GM04503 (cell line): ENCODE measurements at regions not wholly inside any gene's neighbourhood (a gene's known extent, or its start where the extent isn't known, plus 50 kb on each side); places are given as distances from the start of the nearest gene placed in this dataset.
A peak's percentile ranks its signal among the peaks of the same experiment; 100 is the strongest.

Source experiments
- DNase-seq: peaks from one replicate; pipeline ENCODE4 v3.0.0-alpha.2; 2012; ENCODE audit warnings: low read depth

DNA sequence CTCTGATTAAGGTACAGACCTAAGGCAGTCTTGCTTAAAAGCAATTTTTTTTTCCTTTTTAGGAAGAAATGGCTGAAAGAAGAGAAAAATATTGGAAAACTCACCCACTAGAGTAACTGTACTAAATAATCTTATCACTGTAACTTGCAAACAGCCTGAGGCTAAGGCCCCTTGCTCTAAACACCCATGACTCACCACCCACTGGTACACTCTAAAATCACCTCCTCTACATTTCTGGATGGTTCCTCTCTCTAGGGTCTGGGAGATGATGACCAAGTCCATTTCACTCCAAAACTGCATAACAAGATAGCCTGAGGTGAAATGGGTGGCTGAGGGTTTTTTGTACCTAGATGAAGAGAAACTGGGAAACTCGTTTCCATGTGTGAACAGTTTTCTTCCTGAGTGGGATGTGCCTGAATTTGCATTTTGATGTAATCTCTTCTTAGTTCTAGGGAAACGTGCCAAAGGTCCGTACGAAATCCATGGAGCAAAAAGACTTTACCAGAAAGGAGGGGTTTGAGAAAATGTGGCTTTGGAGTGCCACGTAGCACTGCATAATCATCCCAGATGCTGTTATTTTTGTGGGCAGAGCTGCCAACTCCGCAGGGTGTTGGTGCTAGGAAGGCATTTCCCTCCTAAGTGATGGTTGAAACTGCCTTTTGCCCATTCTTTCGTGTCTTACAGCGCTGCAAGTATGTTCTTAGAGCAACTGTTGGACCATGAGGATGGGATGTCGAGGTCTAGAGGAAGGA lies 113.5 kb upstream of the C10orf90 start:
- no peak for DNase-seq

DNA sequence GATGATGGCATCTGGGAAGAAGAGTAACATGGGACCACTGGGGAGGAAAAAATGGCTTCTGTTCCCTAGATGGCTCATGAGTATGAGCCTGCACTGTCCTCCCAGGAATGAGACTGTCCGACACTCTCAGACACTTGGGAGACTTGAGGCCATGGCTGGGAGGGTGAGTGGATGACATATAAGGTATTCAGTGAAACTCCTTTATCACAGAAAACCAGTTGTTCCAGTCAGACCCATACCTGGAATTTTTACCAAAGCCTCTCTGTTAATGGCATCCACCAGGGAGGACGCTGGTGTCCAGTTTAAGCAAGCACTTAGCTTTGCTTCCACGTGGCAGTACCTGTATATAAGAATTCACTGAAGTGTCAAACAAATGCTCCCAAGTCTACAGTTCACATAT lies 116.7 kb upstream of the C10orf90 start:
- no peak for DNase-seq

GRCh38 chr10:126795318-126795717 lies 109.9 kb upstream of the DOCK1 start:
- DNase-seq = no peak

GRCh38 chr10:126798649-126799048 lies 106.6 kb upstream of the DOCK1 start:
- no peak for DNase-seq

- no peak for DNase-seq
These were observed 101.8 kb upstream of the DOCK1 start for GRCh38 chr10:126803394-126803793.

DNA sequence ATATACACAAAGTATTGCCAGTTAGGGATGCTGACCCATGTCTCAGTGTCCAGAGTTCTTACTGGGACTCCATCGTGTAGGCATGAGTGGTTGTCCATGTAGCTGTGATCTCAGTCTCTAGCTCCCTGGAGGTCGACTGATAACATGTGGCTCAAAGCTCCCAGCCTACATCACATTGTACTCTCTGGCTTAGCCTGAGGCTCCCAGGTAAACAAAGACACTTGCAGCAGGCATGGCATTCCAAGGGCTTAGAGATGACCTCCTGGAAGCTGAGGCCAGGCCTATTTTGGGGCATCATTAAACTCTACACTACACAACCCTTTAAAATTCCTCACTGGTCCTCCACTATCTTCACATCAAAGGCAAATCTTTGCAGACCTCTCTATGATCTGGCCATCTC lies 100.8 kb upstream of the DOCK1 start:
- no peak for DNase-seq

- no peak for DNase-seq
These were observed 98.7 kb upstream of the DOCK1 start for GRCh38 chr10:126806498-126806897.

DNA sequence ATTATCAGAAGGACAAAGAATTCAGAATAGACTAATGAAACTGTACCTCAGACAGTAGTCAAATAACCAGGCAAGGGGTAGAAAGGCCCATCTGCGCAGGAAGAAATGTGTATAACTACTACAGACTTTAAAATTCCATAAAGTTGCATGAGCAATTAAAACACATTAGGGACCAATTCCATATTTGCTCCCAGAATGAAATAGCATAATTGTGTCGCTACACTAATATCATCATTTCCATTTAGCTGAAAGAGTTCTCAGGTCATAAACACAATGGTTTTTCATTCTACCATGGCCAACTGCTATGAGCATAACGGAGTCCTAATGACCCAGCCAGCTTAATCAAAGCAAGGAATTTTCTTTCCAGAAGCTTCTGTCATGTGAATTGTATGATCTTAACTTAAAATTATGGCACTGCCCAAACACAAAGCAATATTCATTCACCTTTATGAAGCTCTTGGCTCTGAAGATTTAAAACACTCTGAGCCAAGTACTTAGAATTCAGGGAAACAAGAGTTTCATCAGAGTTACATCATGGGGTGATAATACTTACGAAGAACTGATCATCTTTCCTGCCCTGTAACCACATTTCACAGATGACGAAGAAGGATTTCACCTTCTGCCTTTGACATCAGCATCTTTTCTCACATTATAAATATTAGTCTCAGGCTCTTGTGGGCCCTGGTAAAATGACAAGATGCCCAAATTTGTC lies 98.1 kb upstream of the DOCK1 start:
- no peak for DNase-seq

DNA sequence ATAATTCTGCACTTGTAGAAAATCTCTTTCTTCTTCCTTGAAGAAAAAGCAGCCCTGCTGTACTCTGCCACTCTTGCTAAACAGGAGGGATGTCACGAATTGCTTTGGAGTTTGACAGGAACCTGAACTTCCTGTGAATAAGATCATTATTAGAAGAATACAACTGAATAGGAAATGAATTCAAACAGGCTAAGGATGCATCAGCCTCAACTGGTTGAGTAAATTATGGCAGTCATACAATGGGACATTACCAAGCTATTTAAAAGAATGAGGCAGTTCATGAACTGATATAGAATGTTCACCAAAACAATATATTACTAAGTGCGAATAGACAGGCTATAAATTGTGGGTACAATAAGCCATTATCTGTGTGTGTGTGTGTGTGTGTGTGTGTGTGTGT lies 97.1 kb upstream of the DOCK1 start:
- no peak for DNase-seq

- DNase-seq = no peak
These were observed 91.8 kb upstream of the DOCK1 start for GRCh38 chr10:126813432-126813831.

DNA sequence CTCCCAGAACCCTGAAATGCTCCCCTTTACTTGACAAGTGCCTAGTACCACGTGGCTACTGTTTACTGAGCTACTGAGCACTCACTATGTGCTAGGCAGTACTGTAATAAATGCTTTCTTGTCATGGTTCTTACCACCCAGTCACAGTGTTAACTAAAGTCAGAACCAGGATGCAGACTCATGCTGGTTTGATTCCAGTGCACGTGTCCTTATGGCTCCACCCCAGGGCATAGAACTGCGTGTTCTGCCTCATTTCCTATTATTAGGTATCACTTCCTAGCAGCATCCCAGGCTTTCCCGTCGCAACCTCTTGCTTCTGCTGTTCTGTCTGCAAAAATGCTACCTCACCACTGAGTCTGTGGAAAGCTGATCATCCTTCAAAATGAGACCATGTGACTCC lies 71.7 kb upstream of the DOCK1 start:
- no peak for DNase-seq

- no peak for DNase-seq
These were observed 69.2 kb upstream of the DOCK1 start for GRCh38 chr10:126836009-126836408.

DNA sequence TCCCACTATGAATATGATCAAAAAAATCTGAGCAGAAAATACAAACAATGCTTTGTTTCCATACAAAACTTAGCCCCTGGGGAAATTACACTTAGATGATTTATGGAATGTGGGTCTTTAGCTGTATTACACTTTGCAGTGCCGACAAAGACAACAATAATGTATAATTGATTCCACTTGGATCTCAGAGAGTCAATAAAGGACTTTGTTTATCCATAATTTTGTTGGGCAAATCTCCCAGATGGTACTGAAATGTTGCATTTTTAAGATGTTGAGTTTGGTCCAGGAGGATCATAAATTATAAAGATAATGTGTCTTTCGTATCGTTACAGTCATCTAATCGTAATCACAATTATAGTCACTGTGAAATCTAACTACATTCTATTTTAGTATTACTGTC lies 66.9 kb upstream of the DOCK1 start:
- peak; percentile 5 for DNase-seq

DNA sequence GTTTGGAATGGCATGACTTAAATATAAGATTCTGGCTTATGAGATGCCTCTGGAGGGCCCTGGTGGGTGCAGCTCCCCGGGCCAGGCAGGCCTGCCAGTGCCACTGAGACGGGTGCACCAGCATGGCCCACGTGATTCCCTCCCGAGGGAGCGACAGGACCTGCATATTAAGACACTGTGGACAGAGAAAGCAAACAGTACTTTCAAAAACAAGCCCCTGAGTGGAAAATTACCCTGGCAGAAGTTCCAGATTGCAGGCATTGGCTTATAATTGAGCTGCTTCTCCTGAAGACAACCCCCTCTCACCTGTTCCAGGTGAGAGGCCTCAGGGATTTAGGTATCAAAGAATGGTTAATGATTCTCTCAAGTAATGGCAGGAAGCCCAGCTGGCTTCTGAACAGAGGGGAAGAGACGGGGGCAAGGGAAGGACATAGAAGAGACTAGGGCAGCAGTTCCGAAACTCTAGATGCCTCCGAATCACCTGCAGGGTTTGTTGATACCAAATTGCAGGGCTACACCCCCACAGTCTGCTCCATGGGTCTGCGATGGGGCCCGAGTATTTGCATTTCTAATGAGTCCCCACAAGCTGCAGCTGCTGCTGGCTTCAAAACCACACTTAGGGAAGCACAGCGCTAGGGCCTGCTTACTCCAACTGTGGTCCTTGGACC lies 66.0 kb upstream of the DOCK1 start:
- DNase-seq = no peak

GRCh38 chr10:126840576-126841135 lies 64.6 kb upstream of the DOCK1 start:
- DNase-seq = no peak

DNA sequence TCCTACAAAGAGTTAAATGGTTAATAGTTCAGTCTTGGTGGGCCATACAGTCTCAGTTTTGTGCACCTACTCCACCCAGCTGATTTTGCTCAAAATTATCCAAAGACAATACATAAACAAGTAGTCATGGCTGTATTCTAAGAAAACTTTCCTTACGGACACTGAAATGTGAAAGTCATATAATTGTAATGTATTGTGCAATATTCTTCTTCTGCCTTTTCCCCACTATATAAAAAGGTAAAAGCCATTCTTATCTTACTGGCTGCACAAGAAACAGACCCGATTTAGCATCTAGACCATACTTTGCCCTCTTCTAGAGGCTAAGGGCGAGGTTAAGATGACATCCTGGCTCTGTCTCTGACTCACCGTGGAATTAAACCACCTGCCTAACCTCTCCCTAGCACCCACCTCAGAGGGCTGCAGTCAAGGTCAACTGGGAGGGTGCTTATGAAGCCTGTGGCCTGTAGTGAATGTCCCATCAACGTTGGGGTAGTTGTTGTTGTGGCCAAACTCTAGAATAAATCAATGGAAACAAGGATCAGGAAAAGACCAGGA lies 63.8 kb upstream of the DOCK1 start:
- no peak for DNase-seq

DNA sequence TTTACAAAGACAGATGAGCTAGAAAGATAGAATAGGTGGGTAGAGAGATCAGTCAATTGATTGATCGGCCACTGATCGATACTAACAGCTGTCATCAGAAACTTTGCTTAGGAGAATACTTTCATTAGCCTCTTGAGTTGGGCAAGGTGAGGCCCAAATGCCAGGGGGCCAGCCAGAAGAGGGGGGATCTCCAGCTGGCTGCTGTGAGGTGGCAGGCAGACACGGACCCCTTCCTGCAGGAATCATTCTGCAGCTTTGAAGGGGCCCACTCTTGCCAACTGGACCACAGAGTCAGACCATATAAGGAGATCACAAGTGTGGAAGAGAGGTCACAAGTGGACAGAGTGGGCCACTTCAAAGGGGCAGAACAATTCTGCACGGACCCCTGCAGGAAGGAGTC lies 62.9 kb upstream of the DOCK1 start:
- DNase-seq = no peak

- DNase-seq = no peak
These were observed 62.4 kb upstream of the DOCK1 start for GRCh38 chr10:126842836-126843235.

DNA sequence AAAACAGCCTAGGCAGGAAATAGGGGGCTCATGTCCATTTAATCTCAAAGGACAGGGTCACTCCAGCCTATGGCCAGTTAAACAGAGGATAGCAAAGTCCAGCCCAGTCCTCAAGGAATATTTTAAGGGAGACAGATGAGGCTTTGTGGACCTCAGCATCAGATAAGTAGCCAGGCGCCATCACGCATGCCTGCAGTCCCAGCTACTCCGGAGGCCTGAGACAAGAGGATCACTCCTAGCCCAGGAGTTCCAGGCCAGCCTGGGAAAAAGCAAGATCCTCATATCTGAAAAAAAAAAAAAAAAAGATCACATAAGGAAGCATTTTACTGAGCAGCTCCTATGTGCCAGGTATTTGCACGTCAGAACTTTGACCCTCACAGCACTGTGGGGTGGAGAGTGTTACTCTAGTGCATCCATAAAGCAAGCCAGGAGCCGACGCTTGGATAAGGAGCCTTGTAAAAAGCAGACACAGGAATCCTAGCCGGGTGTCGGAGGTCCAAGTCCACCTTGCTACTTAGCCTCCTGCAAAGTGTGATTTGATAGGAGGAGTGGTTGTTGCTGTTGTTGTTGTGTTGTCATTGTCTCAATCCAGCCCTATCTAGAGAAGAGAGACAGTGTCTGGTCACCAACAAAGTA lies 61.8 kb upstream of the DOCK1 start:
- DNase-seq = no peak

- DNase-seq = no peak
These were observed 60.8 kb upstream of the DOCK1 start for GRCh38 chr10:126844406-126844805.

DNA sequence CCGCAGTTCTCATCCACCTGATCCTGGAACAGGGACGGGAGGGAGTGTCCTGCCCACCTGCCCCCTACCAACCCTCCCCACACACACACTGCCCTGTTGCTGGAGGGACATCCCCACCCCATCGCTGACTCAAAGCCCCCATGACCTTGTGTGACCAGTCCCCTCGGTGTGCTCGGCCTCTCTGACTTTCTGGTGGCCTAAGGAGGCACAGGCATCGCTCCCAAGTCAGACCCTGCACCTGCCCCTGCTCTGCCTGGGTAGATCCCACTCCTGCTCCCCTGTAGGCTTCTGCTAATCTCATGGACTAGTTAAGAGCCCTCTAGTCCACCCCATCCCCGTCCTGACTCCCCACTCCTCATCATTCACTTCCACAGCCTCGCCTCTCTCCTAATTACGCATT lies 58.8 kb upstream of the DOCK1 start:
- no peak for DNase-seq

GRCh38 chr10:126846959-126847358 lies 58.3 kb upstream of the DOCK1 start:
- no peak for DNase-seq
